Upper lobe of right lung (tissue), 1 donor: ENCODE measurements at regions not wholly inside any gene's neighbourhood (a gene's known extent, or its start where the extent isn't known, plus 50 kb on each side); places are given as distances from the start of the nearest gene placed in this dataset.

Experiments used
- ATAC-seq: fragments of 200-7000 bp; cut with Tn5 transposase; one replicate; pipeline ENCODE4 v1.9.1; 2020; ENCODE audit warnings: mild to moderate bottlenecking, moderate library complexity
- DNase-seq: peaks from one replicate; pipeline ENCODE4 v3.0.0-alpha.2; 2020
- H3K27ac ChIP-seq: fragments of 200-600 bp; one replicate; pipeline ENCODE4 v1.8.0; 2022
- H3K27me3 ChIP-seq: fragments of 200-600 bp; one replicate; pipeline ENCODE4 v1.8.0; 2022; ENCODE audit warnings: mild to moderate bottlenecking
- H3K36me3 ChIP-seq: fragments of 200-600 bp; one replicate; pipeline ENCODE4 v1.8.0; 2022
- H3K4me1 ChIP-seq: fragments of 200-600 bp; one replicate; pipeline ENCODE4 v1.8.0; 2022
- H3K4me3 ChIP-seq: fragments of 200-600 bp; one replicate; pipeline ENCODE4 v1.8.0; 2022; ENCODE audit warnings: mild to moderate bottlenecking
- H3K9me3 ChIP-seq: fragments of 200-600 bp; one replicate; pipeline ENCODE4 v1.8.0; 2022
- CTCF ChIP-seq: fragments of 200-600 bp; IDR thresholded peaks from one replicate; pipeline ENCODE4 v1.8.0; 2022; ENCODE audit warnings: antibody characterized with exemption
- intact Hi-C: fragments of 100-400 bp; cut with DNase I; formaldehyde crosslinking; loops from one replicate; pipeline ENCODE4 v1.11.0; 2022
- donor health status: DM: no; HTN: yes; CAD: no; lungs with severe emphysema.

DNA sequence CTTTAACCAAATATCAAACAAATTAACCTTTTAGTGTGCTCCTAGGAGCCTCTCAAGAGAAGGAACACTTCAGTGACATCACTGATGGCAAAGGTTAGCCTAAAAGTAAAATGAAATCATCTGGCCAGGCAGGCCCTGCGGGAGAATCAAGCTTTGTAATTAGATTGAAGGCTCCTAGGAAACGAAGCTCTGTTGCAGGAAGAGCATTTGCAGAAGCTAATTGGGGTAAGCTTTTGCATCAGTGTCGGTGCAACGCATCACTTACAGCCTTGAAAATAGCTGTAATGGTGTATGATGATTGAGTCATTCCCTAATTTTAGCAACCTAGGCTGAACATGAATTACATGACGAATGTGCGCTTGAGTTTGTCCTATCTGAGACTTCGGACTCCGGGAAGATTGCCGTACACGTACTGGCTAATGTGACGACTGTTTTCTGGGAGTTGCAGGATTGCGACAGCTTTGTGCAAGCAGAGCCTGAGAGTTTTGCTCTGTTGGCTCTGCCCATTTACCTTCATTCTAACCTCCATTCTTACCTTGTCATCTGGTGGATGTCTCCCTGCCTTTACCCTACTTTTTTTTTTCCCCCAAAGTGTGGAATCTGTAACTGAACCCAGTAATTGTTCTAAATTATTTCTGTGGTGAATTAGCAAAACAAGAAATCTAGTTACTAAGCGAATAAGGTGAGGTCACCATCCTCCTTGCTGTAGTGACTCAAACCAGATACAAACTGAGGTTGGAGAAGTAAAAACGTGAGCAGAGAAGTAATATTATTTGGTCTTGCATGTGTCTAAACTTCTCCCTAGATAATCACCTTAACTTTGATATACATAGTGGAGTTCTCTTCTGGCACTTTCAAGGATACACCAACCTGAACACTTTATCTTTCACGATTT is 675.9 kb upstream of the CITED2 start:
- Histone ChIP-seq H3K27me3 (no peaks in the 10 kb centered on the region), H3K4me3 (no peak overlapping the region), H3K9me3 (no peaks in the 10 kb centered on the region), H3K36me3 (no peaks in the 10 kb centered on the region), H3K27ac (no peak overlapping the region), H3K4me1 (no peaks in the 10 kb centered on the region)
- ATAC-seq: no peak
- no peak for DNase-seq
- no peak for TF ChIP-seq CTCF
- intact Hi-C loops: no loop called here

DNA sequence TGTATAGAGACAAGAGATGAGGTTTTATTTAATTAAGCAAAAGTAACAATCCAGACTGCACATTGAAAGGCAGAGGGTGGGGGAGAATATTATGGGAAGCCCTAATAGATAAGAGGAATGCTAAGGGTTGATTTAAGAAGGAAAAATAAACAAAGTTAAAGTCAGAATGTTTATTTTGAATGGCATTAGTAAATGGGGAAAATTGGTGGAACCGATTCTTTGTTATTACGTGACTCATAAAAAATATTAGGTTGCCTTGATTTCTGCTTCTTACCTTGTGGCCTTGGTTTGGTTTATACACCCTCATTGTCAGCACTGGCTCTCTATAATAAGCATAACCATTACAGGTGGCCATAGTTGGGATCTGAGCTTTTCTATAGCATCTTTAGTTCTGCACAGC is 674.8 kb upstream of the CITED2 start:
- Histone ChIP-seq H3K27ac (no peak overlapping the region), H3K27me3 (no peaks in the 10 kb centered on the region), H3K4me3 (no peak overlapping the region), H3K9me3 (no peaks in the 10 kb centered on the region), H3K36me3 (no peaks in the 10 kb centered on the region), H3K4me1 (no peaks in the 10 kb centered on the region)
- TF ChIP-seq CTCF: no peak
- ATAC-seq (no peak), DNase-seq (no peak)
- intact Hi-C loops: no loop called here

- Histone ChIP-seq H3K27me3 (no peaks in the 10 kb centered on the region), H3K4me3 (no peak overlapping the region), H3K36me3 (no peaks in the 10 kb centered on the region), H3K9me3 (no peaks in the 10 kb centered on the region), H3K27ac (no peak overlapping the region), H3K4me1 (no peaks in the 10 kb centered on the region)
- ATAC-seq (no peak), DNase-seq (no peak)
- no peak for TF ChIP-seq CTCF
- intact Hi-C loops: no loop called here
Observed at GRCh38 chr6:140048202-140048790, 673.8 kb upstream of the CITED2 start.

DNA sequence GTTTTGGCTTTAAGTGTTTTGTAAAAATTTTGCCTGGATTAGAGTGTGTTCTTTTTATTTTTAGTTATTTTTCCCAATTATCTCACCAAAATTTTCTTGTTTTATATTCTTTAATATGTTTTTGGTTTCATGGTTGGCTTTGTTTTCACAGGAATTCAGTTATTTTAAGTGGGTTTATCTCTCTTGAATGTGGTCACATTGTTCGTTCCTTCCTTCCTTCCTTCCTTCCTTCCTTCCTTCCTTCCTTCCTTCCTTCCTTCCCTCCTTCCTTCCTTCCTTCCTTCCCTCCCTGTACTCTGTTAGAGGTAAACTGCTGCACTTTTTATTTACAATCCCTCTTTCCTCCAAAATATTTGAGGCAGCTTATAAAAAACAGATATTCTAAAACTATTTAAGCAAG is 672.9 kb upstream of the CITED2 start:
- intact Hi-C loops: no loop called here
- no peaks in the 10 kb centered on the region for H3K36me3 ChIP-seq
- no peak for TF ChIP-seq CTCF
- ATAC-seq (no peak), DNase-seq (no peak)
- no peaks in the 10 kb centered on the region for H3K27me3 ChIP-seq
- H3K27ac ChIP-seq: no peak overlapping the region
- no peak overlapping the region for H3K4me3 ChIP-seq
- H3K4me1 ChIP-seq: no peaks in the 10 kb centered on the region
- H3K9me3 ChIP-seq: no peaks in the 10 kb centered on the region

- Histone ChIP-seq H3K4me3 (no peak overlapping the region), H3K27ac (no peak overlapping the region), H3K36me3 (no peaks in the 10 kb centered on the region), H3K4me1 (no peaks in the 10 kb centered on the region), H3K9me3 (no peaks in the 10 kb centered on the region), H3K27me3 (no peaks in the 10 kb centered on the region)
- intact Hi-C loops: no loop called here
- ATAC-seq (peak; percentile 45), DNase-seq (no peak)
- TF ChIP-seq CTCF: no peak
Observed at GRCh38 chr6:140046016-140046632, 671.7 kb upstream of the CITED2 start.
